ENCODE measurements at regions not wholly inside any gene's neighbourhood (a gene's known extent, or its start where the extent isn't known, plus 50 kb on each side); places are given as distances from the start of the nearest gene placed in this dataset.

DNA sequence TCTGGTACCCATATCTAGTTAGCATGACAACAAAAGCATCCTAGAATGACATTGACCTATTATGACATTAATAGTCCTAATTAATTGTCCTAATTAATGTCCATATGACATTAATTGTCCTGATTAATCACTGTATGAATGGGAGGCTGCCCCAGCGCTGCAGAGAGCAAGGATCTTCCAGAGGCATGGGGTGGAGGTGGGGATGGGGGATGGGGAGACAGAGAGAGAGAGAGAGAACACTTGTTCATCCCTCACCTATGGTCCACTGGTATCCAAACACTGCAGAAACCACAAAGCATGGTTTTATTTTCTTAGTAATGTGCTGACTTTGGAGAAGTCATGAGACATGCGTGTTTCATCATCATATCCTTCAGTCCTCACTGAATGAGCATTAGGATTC lies 235.1 kb downstream of the FNDC1 start:
- intact Hi-C loops (cut with micrococcal nuclease; ENCODE audit: unreplicated experiment), result no loop called here
- no TSS peak for BruUV-seq (replicated peaks)
- no peak overlapping the region for H3K4me3 ChIP-seq (ENCODE audit: low read depth, low read length)
- H3K36me3 ChIP-seq (ENCODE audit: control insufficient read depth, insufficient read depth, low read length), result no peaks in the 10 kb centered on the region
- Mint-ChIP-seq H3K4me3 (ENCODE audit: unreplicated experiment) (no peak overlapping the region), H3K27ac (ENCODE audit: unreplicated experiment) (no peak overlapping the region), H3K27me3 (ENCODE audit: insufficient read depth, unreplicated experiment) (peaks cover 7% of the 10 kb centered on the region), H3K9me3 (ENCODE audit: unreplicated experiment) (peaks cover 9% of the 10 kb centered on the region), H3K4me1 (ENCODE audit: low read depth, unreplicated experiment) (no peaks in the 10 kb centered on the region), H3K36me3 (ENCODE audit: insufficient read depth, unreplicated experiment) (no peaks in the 10 kb centered on the region)
- CTCF ChIA-PET, result no interaction called here
- H3K27me3 ChIP-seq (replicated peaks; ENCODE audit: control insufficient read depth, insufficient read depth, low read length), result no peaks in the 10 kb centered on the region
- TF ChIP-seq, protein P1, sequence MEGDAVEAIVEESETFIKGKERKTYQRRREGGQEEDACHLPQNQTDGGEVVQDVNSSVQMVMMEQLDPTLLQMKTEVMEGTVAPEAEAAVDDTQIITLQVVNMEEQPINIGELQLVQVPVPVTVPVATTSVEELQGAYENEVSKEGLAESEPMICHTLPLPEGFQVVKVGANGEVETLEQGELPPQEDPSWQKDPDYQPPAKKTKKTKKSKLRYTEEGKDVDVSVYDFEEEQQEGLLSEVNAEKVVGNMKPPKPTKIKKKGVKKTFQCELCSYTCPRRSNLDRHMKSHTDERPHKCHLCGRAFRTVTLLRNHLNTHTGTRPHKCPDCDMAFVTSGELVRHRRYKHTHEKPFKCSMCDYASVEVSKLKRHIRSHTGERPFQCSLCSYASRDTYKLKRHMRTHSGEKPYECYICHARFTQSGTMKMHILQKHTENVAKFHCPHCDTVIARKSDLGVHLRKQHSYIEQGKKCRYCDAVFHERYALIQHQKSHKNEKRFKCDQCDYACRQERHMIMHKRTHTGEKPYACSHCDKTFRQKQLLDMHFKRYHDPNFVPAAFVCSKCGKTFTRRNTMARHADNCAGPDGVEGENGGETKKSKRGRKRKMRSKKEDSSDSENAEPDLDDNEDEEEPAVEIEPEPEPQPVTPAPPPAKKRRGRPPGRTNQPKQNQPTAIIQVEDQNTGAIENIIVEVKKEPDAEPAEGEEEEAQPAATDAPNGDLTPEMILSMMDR (IDR thresholded peaks at IDR 0.05; ENCODE audit: insufficient read depth in 1 of 2, low read depth in 1 of 2, low read length in 1 of 2, severe bottlenecking in 1 of 2, unreplicated experiment in 1 of 2), result no peak
- no peaks in the 10 kb centered on the region for H3K9me3 ChIP-seq
- H3K4me1 ChIP-seq, result no peaks in the 10 kb centered on the region
- POLR2A ChIA-PET, result no interaction called here
- no peak for DNase-seq

- Histone ChIP-seq H3K36me3 (ENCODE audit: control insufficient read depth, insufficient read depth, low read length) (no peaks in the 10 kb centered on the region), H3K4me3 (ENCODE audit: low read depth, low read length) (no peak overlapping the region), H3K27me3 (replicated peaks; ENCODE audit: control insufficient read depth, insufficient read depth, low read length) (no peaks in the 10 kb centered on the region), H3K9me3 (no peaks in the 10 kb centered on the region), H3K4me1 (no peaks in the 10 kb centered on the region)
- TF ChIP-seq, protein P1 (IDR thresholded peaks at IDR 0.05; ENCODE audit: insufficient read depth in 1 of 2, low read depth in 1 of 2, low read length in 1 of 2, severe bottlenecking in 1 of 2, unreplicated experiment in 1 of 2), result no peak
- DNase-seq, result no peak
- H3K4me1 Mint-ChIP-seq (ENCODE audit: low read depth, unreplicated experiment), result no peaks in the 10 kb centered on the region
- CTCF ChIA-PET, result no interaction called here
- H3K4me3 Mint-ChIP-seq (ENCODE audit: unreplicated experiment), result no peak overlapping the region
- BruUV-seq (replicated peaks), result no TSS peak
- H3K36me3 Mint-ChIP-seq (ENCODE audit: insufficient read depth, unreplicated experiment), result no peaks in the 10 kb centered on the region
- intact Hi-C loops (cut with micrococcal nuclease; ENCODE audit: unreplicated experiment), result no loop called here
- POLR2A ChIA-PET, result no interaction called here
- no peaks in the 10 kb centered on the region for H3K9me3 Mint-ChIP-seq (ENCODE audit: unreplicated experiment)
- H3K27ac Mint-ChIP-seq (ENCODE audit: unreplicated experiment), result no peak overlapping the region
- H3K27me3 Mint-ChIP-seq (ENCODE audit: insufficient read depth, unreplicated experiment), result peaks cover 2% of the 10 kb centered on the region
These were observed 231.6 kb downstream of the FNDC1 start for GRCh38 chr6:159400826-159401225.

DNA sequence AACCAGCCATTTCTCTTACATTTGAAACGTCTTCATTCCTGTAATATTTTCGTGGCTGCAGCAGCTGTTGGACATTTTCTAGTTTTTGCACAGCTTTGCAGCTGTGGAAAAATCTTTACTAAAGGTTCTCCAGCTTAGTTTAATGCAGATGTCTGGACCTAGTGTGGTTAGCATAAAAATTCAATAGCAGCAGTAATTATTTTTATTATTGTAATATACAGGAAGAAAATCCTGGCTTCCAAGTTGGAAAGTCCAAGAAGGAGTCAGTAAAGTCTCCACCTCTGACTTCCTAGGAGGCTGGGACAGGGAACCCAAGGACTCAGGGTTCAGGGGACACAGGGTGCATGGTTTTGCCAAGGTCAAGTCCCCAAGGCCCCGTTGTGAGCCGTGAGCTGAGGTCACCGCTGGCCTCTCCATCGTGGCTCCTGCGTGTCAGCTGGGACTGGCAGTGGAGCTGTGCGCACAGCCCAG lies 230.6 kb downstream of the FNDC1 start:
- Mint-ChIP-seq H3K27ac (ENCODE audit: unreplicated experiment) (no peak overlapping the region), H3K4me1 (ENCODE audit: low read depth, unreplicated experiment) (no peaks in the 10 kb centered on the region), H3K36me3 (ENCODE audit: insufficient read depth, unreplicated experiment) (no peaks in the 10 kb centered on the region), H3K4me3 (ENCODE audit: unreplicated experiment) (no peak overlapping the region), H3K9me3 (ENCODE audit: unreplicated experiment) (no peaks in the 10 kb centered on the region), H3K27me3 (ENCODE audit: insufficient read depth, unreplicated experiment) (peaks cover 7% of the 10 kb centered on the region)
- no peaks in the 10 kb centered on the region for H3K4me1 ChIP-seq
- no peaks in the 10 kb centered on the region for H3K36me3 ChIP-seq (ENCODE audit: control insufficient read depth, insufficient read depth, low read length)
- intact Hi-C loops (cut with micrococcal nuclease; ENCODE audit: unreplicated experiment), result no loop called here
- no peaks in the 10 kb centered on the region for H3K9me3 ChIP-seq
- no TSS peak for BruUV-seq (replicated peaks)
- ChIA-PET POLR2A (no interaction called here), CTCF (no interaction called here)
- H3K4me3 ChIP-seq (ENCODE audit: low read depth, low read length), result no peak overlapping the region
- TF ChIP-seq, protein P1 (IDR thresholded peaks at IDR 0.05; ENCODE audit: insufficient read depth in 1 of 2, low read depth in 1 of 2, low read length in 1 of 2, severe bottlenecking in 1 of 2, unreplicated experiment in 1 of 2), result no peak
- no peaks in the 10 kb centered on the region for H3K27me3 ChIP-seq (replicated peaks; ENCODE audit: control insufficient read depth, insufficient read depth, low read length)
- DNase-seq, result no peak

Data from Caco-2 (cell line).